AG04449 (cell line): ENCODE measurements at regions not wholly inside any gene's neighbourhood (a gene's known extent, or its start where the extent isn't known, plus 50 kb on each side); places are given as distances from the start of the nearest gene placed in this dataset.

Experiments used
- CTCF ChIA-PET: fragments of 350-600 bp; formaldehyde crosslinking; extraction: SDS; loops from one replicate; lab custom pipeline; 2021; ENCODE audit warnings: antibody characterized with exemption; lab: Yijun Ruan, JAX
- POLR2A ChIA-PET: fragments of 400-600, 350-600 bp; formaldehyde crosslinking; extraction: SDS; loops from one replicate; lab custom pipeline; 2020; ENCODE audit warnings: antibody characterized with exemption, inconsistent platforms; lab: Yijun Ruan, JAX
- DNase-seq: peaks from one replicate; pipeline ENCODE4 v3.0.0-alpha.2; 2010; ENCODE audit warnings: low read depth, low spot score
- H3K4me3 ChIP-seq: 2 replicates; pipeline ENCODE4 v1.5.1; 2011; ENCODE audit warnings: low read depth, mild to moderate bottlenecking, control low read depth, low read length
- CTCF ChIP-seq: IDR thresholded peaks from one replicate; pipeline ENCODE4 v1.5.1; 2011; ENCODE audit warnings: mild to moderate bottlenecking, moderate library complexity, low read length, control low read depth, inconsistent platforms; ENCODE audit not compliant: insufficient read depth; ENCODE audit errors: missing control alignments

GRCh38 chr9:30944741-30945280, 1439.6 kb upstream of the ACO1 start:
- no peak overlapping the region for H3K4me3 ChIP-seq
- ChIA-PET CTCF (no interaction called here), POLR2A (no interaction called here)
- DNase-seq: no peak
- no peak for TF ChIP-seq CTCF

GRCh38 chr9:30964332-30964731, 1420.1 kb upstream of the ACO1 start:
- ChIA-PET CTCF (no interaction called here), POLR2A (no interaction called here)
- no peak for DNase-seq
- TF ChIP-seq CTCF: no peak
- no peak overlapping the region for H3K4me3 ChIP-seq

GRCh38 chr9:30967476-30967875, 1417.0 kb upstream of the ACO1 start:
- TF ChIP-seq CTCF: no peak
- H3K4me3 ChIP-seq: no peak overlapping the region
- no peak for DNase-seq
- ChIA-PET POLR2A (no interaction called here), CTCF (no interaction called here)

- H3K4me3 ChIP-seq: no peak overlapping the region
- ChIA-PET CTCF (no interaction called here), POLR2A (no interaction called here)
- DNase-seq: no peak
- no peak for TF ChIP-seq CTCF
Measured at GRCh38 chr9:30970186-30970585, 1414.3 kb upstream of the ACO1 start.

GRCh38 chr9:30970812-30971211, 1413.6 kb upstream of the ACO1 start:
- no peak for DNase-seq
- POLR2A ChIA-PET: no interaction called here
- H3K4me3 ChIP-seq: no peak overlapping the region
- CTCF ChIA-PET: no interaction called here
- no peak for TF ChIP-seq CTCF

GRCh38 chr9:30972654-30973053, 1411.8 kb upstream of the ACO1 start:
- DNase-seq: no peak
- TF ChIP-seq CTCF: no peak
- CTCF ChIA-PET: no interaction called here
- H3K4me3 ChIP-seq: no peak overlapping the region
- POLR2A ChIA-PET: no interaction called here

- ChIA-PET CTCF (no interaction called here), POLR2A (no interaction called here)
- no peak overlapping the region for H3K4me3 ChIP-seq
- no peak for TF ChIP-seq CTCF
- DNase-seq: no peak
Measured at GRCh38 chr9:30977965-30978364, 1406.5 kb upstream of the ACO1 start.
